Activated B cell treated with CpG ODN at 0.5 μM for 24 hours (primary cell): ENCODE measurements at regions not wholly inside any gene's neighbourhood (a gene's known extent, or its start where the extent isn't known, plus 50 kb on each side); places are given as distances from the start of the nearest gene placed in this dataset.
"Not testable (repeated sequence)": the region's sequence is repeated elsewhere in the genome, so short reads cannot be mapped to it uniquely, and the experiment has no call there.

Experiments used
- ATAC-seq: fragments of 200-7000 bp; cut with Tn5 transposase; one replicate; pipeline ENCODE4 v1.10.0; 2021; ENCODE audit warnings: low read depth, mild to moderate bottlenecking, moderate library complexity
- CTCF ChIA-PET: fragments of 350-600 bp; sonication (Branson Sonifier 250); formaldehyde crosslinking; loops from one replicate; lab custom pipeline; 2021; ENCODE audit warnings: antibody characterized with exemption; lab: Charles Lee
- POLR2A ChIA-PET: fragments of 350-600 bp; sonication (Branson Sonifier 250); formaldehyde crosslinking; loops from one replicate; lab custom pipeline; 2021; ENCODE audit warnings: antibody characterized with exemption; lab: Charles Lee
- DNase-seq: peaks from one replicate; pipeline ENCODE4 v3.0.0; 2022
- H3K27ac Mint-ChIP-seq: one replicate; pipeline ENCODE4 v1.8.0; 2020; ENCODE audit warnings: mixed read lengths
- H3K27me3 Mint-ChIP-seq: one replicate; pipeline ENCODE4 v1.8.0; 2021; ENCODE audit warnings: mixed read lengths
- H3K36me3 Mint-ChIP-seq: one replicate; pipeline ENCODE4 v1.8.0; 2021; ENCODE audit warnings: low read depth, mixed read lengths
- H3K4me1 Mint-ChIP-seq: one replicate; pipeline ENCODE4 v1.8.0; 2021; ENCODE audit warnings: mixed read lengths
- H3K4me3 Mint-ChIP-seq: one replicate; pipeline ENCODE4 v1.8.0; 2020; ENCODE audit warnings: mild to moderate bottlenecking, mixed read lengths
- H3K9me3 Mint-ChIP-seq: one replicate; pipeline ENCODE4 v1.8.0; 2020; ENCODE audit warnings: mixed read lengths
- intact Hi-C: fragments of 100-400 bp; cut with micrococcal nuclease; formaldehyde crosslinking; loops from one replicate; pipeline ENCODE4 v1.15.1; 2024
- TF ChIP-seq, protein P1 (sequence below): fragments of 200-600 bp; IDR thresholded peaks from one replicate; pipeline ENCODE4 v1.8.0; 2022; ENCODE audit warnings: antibody characterized with exemption, mild to moderate bottlenecking

DNA sequence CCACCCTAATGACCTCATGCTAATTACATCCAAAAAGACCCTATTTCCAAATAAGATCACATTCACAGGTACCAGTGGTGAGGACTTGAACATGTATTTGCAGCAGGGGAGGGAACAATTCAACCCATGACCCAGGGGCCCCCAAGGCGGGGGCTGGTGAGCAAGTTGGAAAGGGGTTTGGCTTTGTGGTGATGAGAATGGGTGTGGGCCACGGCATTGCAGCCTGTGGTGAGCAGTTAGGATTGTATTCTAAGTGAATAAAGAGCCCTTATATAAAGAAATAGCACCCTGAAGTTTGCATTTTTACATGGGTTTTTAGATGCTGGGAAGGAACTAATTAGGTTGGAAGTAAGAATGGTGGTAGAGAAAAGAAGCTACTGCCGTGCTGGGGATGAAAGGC is 694.2 kb downstream of the EFNB2 start:
- no peak for ATAC-seq
- Mint-ChIP-seq H3K27me3 (no peaks in the 10 kb centered on the region), H3K9me3 (peaks cover 3% of the 10 kb centered on the region), H3K27ac (no peak overlapping the region), H3K4me1 (no peaks in the 10 kb centered on the region), H3K36me3 (no peaks in the 10 kb centered on the region), H3K4me3 (no peak overlapping the region)
- POLR2A ChIA-PET, result no interaction called here
- CTCF ChIA-PET, result no interaction called here
- TF ChIP-seq, protein P1, sequence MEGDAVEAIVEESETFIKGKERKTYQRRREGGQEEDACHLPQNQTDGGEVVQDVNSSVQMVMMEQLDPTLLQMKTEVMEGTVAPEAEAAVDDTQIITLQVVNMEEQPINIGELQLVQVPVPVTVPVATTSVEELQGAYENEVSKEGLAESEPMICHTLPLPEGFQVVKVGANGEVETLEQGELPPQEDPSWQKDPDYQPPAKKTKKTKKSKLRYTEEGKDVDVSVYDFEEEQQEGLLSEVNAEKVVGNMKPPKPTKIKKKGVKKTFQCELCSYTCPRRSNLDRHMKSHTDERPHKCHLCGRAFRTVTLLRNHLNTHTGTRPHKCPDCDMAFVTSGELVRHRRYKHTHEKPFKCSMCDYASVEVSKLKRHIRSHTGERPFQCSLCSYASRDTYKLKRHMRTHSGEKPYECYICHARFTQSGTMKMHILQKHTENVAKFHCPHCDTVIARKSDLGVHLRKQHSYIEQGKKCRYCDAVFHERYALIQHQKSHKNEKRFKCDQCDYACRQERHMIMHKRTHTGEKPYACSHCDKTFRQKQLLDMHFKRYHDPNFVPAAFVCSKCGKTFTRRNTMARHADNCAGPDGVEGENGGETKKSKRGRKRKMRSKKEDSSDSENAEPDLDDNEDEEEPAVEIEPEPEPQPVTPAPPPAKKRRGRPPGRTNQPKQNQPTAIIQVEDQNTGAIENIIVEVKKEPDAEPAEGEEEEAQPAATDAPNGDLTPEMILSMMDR, result no peak
- no peak for DNase-seq
- intact Hi-C loops, result no loop called here

DNA sequence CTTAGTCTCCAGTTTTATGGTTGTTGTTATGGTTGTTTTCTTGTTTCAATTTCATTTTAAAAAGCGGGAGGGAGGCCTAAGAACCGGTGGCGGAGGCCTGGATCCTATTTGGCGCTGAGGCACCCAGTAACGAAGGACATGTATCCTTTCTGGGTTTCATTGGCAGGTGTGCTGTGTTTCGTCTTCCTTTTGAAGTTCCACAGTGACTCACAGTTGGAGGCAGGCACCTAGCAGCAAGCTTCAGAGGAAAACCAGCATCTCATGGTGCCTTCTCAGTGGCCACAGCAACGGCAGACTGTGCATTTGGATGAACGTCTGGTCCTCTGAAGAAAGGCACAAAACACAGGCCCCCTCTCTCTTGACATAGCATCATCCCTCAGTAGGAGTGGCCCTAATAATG is 697.2 kb downstream of the EFNB2 start:
- ATAC-seq, result no peak
- Mint-ChIP-seq H3K36me3 (no peaks in the 10 kb centered on the region), H3K27me3 (no peaks in the 10 kb centered on the region), H3K4me3 (no peak overlapping the region), H3K27ac (no peak overlapping the region), H3K9me3 (peaks cover 3% of the 10 kb centered on the region), H3K4me1 (no peaks in the 10 kb centered on the region)
- intact Hi-C loops, result no loop called here
- ChIA-PET CTCF (no interaction called here), POLR2A (no interaction called here)
- TF ChIP-seq, protein P1, result no peak
- DNase-seq, result no peak

DNA sequence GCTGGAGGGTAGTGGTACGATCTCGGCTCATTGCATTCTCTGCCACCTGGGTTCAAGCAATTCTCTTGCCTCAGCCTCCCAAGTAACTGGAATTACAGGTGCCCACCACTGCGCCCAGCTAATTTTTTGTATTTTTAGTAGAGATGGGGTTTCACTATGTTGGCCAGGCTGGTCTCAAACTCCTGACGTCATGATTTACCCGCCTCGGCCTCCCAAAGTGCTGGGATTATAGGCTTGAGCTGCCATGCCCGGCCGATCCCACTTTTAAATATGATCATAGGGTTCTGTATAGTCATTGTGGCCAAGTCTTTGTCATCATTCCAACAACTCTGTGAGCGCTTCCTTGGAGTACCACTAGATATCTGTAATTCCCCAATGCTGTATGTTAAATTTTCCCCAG is 698.2 kb downstream of the EFNB2 start:
- H3K36me3 Mint-ChIP-seq, POLR2A ChIA-PET, DNase-seq, H3K9me3 Mint-ChIP-seq, H3K4me1 Mint-ChIP-seq, intact Hi-C loops, H3K27me3 Mint-ChIP-seq, H3K27ac Mint-ChIP-seq, ATAC-seq, H3K4me3 Mint-ChIP-seq: not testable (repeated sequence)
- CTCF ChIA-PET, result interaction anchor here (0.7 kb wide), 1 partner anchor 21 kb away, joined by 4 read pairs; no protein-coding TSS in a partner anchor

DNA sequence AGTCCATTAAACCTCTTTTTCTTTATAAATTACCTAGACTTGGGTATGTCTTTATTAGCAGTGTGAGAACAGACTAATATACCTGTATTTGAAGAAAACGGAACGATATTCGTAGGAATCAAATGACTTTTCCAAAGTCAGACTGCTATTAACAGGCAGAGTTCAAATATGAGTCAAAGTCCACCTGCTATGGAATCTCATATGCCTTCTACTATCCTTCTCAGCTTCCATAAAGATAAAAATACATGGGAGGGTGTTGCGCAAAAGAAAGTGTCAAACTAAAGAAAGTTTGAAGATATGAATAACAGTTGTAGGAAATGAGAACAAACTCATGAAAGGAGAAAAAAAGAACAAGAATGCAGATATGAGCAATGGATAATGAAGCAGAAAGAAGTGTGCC is 704.6 kb downstream of the EFNB2 start:
- TF ChIP-seq, protein P1, result no peak
- Mint-ChIP-seq H3K4me3 (no peak overlapping the region), H3K4me1 (no peaks in the 10 kb centered on the region), H3K27me3 (no peaks in the 10 kb centered on the region), H3K9me3 (peaks cover 4% of the 10 kb centered on the region), H3K27ac (no peak overlapping the region), H3K36me3 (no peaks in the 10 kb centered on the region)
- CTCF ChIA-PET, result no interaction called here
- ATAC-seq (no peak), DNase-seq (no peak)
- intact Hi-C loops, result no loop called here
- POLR2A ChIA-PET, result no interaction called here

DNA sequence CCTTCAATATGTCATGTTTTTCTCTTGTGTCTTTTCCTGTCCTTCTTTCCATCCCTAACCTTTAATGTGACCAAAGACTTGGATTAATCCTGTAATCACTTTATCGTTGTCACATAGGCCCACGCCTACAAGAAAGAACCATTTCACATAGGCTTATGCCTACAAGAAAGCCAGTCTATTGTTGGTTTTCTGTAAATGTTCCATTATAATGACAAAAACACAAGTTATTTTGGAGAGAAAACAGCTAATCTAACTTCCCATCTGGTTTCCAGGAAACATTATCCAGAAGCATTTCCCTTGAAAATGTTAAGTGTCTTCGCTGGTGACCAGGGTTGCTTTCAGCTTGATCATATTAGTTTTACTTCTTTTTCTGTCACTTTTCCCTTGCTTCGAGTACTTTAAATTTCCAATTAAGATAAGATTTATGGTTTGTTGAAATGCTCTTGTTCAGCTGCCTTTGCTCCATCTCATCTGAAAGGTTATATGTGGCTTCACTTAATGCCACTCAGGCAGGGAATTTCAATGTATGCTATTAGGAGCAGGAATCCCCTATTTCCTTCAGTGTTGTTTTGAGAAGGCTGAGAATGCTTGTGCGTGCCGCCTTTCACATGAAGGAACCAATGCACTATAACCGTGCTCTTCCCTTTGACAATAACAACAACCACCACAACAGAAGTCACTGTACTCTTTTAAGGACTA is 708.2 kb downstream of the EFNB2 start:
- Mint-ChIP-seq H3K27me3 (no peaks in the 10 kb centered on the region), H3K4me1 (no peaks in the 10 kb centered on the region), H3K27ac (no peak overlapping the region), H3K4me3 (no peak overlapping the region), H3K36me3 (no peaks in the 10 kb centered on the region), H3K9me3 (peaks cover 4% of the 10 kb centered on the region)
- CTCF ChIA-PET, result no interaction called here
- intact Hi-C loops, result no loop called here
- TF ChIP-seq, protein P1, result no peak
- no peak for ATAC-seq
- POLR2A ChIA-PET, result no interaction called here
- DNase-seq, result no peak

DNA sequence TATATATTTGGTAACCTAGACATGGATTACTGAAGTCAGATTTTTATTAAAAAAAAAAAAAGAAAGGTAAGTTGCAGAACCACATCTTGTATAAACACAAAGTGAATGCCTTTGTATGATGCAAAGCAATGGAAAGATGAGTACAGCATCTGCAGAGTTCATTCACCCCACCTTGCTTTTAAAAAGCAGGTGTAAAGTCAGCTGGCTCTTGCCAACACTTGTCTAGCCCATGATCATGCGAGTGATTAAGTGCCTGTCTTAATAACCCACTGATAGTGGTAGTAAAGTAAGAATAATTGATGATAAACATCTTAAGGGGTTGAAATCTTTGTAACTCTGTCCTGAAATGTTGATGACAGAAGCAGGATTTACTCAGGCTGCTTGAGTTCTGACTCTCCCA is 710.4 kb downstream of the EFNB2 start:
- no peak for ATAC-seq
- Mint-ChIP-seq H3K27ac (no peak overlapping the region), H3K27me3 (no peaks in the 10 kb centered on the region), H3K4me1 (no peaks in the 10 kb centered on the region), H3K4me3 (no peak overlapping the region), H3K9me3 (peaks cover 1% of the 10 kb centered on the region), H3K36me3 (no peaks in the 10 kb centered on the region)
- TF ChIP-seq, protein P1, result no peak
- POLR2A ChIA-PET, result no interaction called here
- intact Hi-C loops, result no loop called here
- DNase-seq, result no peak
- CTCF ChIA-PET, result no interaction called here
